ENCODE measurements at regions not wholly inside any gene's neighbourhood (a gene's known extent, or its start where the extent isn't known, plus 50 kb on each side); places are given as distances from the start of the nearest gene placed in this dataset.

DNA sequence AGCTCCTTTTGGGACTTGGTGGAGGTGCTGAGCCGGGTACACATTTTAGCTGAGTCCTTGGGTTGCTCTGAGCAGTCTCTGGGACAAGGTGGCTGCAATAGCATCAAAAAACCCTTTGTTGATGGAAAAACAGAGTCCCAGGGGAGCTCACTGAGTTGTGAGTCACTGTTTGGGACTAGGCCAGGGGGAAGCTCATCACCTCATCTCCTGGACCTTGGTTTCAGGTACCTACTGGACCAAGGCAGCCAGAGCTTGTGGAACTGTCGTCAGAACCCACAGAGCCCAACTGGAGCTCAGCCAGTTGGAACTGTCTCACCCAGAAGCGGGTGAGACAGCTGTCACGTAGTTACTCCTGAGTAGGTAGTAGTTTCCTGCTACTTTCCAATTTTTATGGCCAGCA lies 146.7 kb downstream of the HLX start:
- Histone ChIP-seq H3K4me1 (ENCODE audit: control insufficient read depth in 2 of 3, insufficient read depth in 2 of 3, low read depth in 1 of 3, low read length in 3 of 3) (no peaks in the 10 kb centered on the region), H3K36me3 (ENCODE audit: control insufficient read depth in 2 of 3, insufficient read depth in 3 of 3, low read length in 3 of 3) (no peaks in the 10 kb centered on the region), H3K27ac (ENCODE audit: low read depth in 2 of 2, low read length in 2 of 2) (no peak overlapping the region), H3K9me3 (ENCODE audit: control insufficient read depth in 2 of 3, insufficient read depth in 1 of 3, low read length in 3 of 3) (no peaks in the 10 kb centered on the region), H3K9ac (ENCODE audit: low read length in 3 of 3) (no peak overlapping the region), H3K4me3 (ENCODE audit: low read length in 3 of 3) (no peak overlapping the region), H3K27me3 (ENCODE audit: control insufficient read depth, insufficient read depth, low read length) (no peaks in the 10 kb centered on the region)
- TF ChIP-seq, protein P1, sequence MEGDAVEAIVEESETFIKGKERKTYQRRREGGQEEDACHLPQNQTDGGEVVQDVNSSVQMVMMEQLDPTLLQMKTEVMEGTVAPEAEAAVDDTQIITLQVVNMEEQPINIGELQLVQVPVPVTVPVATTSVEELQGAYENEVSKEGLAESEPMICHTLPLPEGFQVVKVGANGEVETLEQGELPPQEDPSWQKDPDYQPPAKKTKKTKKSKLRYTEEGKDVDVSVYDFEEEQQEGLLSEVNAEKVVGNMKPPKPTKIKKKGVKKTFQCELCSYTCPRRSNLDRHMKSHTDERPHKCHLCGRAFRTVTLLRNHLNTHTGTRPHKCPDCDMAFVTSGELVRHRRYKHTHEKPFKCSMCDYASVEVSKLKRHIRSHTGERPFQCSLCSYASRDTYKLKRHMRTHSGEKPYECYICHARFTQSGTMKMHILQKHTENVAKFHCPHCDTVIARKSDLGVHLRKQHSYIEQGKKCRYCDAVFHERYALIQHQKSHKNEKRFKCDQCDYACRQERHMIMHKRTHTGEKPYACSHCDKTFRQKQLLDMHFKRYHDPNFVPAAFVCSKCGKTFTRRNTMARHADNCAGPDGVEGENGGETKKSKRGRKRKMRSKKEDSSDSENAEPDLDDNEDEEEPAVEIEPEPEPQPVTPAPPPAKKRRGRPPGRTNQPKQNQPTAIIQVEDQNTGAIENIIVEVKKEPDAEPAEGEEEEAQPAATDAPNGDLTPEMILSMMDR (IDR thresholded peaks at IDR 0.05; ENCODE audit: borderline replicate concordance, extremely low read depth, insufficient read depth) = no peak
- DNase-seq (no peak), FAIRE-seq (no peak)
- intact Hi-C loops (cut with DNase I) = no loop called here

DNA sequence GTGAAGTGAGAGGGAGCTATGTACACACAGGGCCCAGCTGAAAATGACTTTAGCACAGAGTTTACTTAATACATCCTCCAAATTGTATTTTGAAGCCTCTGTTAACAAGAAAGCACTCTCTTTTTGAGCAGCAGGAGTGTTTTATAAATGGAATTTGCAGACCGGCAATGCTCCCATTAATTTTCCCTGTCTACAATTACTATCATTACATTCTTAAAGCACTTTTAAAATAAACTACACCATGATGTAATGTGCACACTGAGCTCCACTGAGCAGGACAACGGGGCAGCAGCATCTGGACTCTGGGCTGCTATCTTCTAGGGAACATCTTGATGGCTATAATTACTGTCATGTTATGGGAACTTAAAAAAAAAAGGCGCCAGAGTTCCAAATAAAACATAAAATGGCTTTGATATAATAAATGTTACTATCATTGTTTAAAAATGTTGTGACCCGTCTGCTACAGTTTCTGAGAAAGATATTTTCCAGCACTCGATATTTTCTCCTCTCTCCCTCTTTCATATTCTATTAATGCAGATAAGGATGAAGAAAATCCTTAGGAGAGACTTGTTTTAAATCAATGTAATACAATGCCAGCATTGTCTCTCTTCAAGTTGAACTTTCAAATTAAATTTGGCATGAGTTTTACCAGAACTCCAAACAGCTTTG lies 150.9 kb downstream of the HLX start:
- H3K27ac ChIP-seq (ENCODE audit: low read depth in 2 of 2, low read length in 2 of 2) = no peak overlapping the region
- no peaks in the 10 kb centered on the region for H3K36me3 ChIP-seq (ENCODE audit: control insufficient read depth in 2 of 3, insufficient read depth in 3 of 3, low read length in 3 of 3)
- no peaks in the 10 kb centered on the region for H3K27me3 ChIP-seq (ENCODE audit: control insufficient read depth, insufficient read depth, low read length)
- no peaks in the 10 kb centered on the region for H3K9me3 ChIP-seq (ENCODE audit: control insufficient read depth in 2 of 3, insufficient read depth in 1 of 3, low read length in 3 of 3)
- FAIRE-seq (no peak), DNase-seq (peak in 2 of 5 donors; percentile 18 to 64)
- no peak overlapping the region for H3K9ac ChIP-seq (ENCODE audit: low read length in 3 of 3)
- intact Hi-C loops (cut with DNase I) = no loop called here
- TF ChIP-seq, protein P1 (IDR thresholded peaks at IDR 0.05; ENCODE audit: borderline replicate concordance, extremely low read depth, insufficient read depth) = no peak
- no peaks in the 10 kb centered on the region for H3K4me1 ChIP-seq (ENCODE audit: control insufficient read depth in 2 of 3, insufficient read depth in 2 of 3, low read depth in 1 of 3, low read length in 3 of 3)
- no peak overlapping the region for H3K4me3 ChIP-seq (ENCODE audit: low read length in 3 of 3)

DNA sequence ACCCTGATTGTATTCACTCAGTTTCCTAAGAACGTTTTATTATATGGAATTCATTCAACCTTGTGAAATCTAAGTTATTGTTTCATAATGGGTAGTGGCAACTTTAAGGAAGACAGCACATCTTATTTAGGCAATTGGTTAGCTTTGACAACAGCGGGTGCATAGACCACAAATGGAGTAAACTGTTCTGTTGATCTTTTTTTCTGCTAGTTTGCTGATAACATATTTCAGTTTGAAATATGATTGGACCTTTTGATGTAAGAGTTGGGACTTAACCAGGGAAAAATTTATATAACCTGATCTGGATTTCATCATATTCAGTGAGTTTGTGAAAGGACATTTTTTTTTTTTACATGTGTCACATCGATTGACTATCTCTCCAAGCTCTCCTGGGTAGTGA lies 151.7 kb downstream of the HLX start:
- no peaks in the 10 kb centered on the region for H3K9me3 ChIP-seq (ENCODE audit: control insufficient read depth in 2 of 3, insufficient read depth in 1 of 3, low read length in 3 of 3)
- H3K27me3 ChIP-seq (ENCODE audit: control insufficient read depth, insufficient read depth, low read length) = no peaks in the 10 kb centered on the region
- DNase-seq = no peak
- H3K9ac ChIP-seq (ENCODE audit: low read length in 3 of 3) = no peak overlapping the region
- no peaks in the 10 kb centered on the region for H3K36me3 ChIP-seq (ENCODE audit: control insufficient read depth in 2 of 3, insufficient read depth in 3 of 3, low read length in 3 of 3)
- no peaks in the 10 kb centered on the region for H3K4me1 ChIP-seq (ENCODE audit: control insufficient read depth in 2 of 3, insufficient read depth in 2 of 3, low read depth in 1 of 3, low read length in 3 of 3)
- no peak for FAIRE-seq
- intact Hi-C loops (cut with DNase I) = no loop called here
- H3K4me3 ChIP-seq (ENCODE audit: low read length in 3 of 3) = no peak overlapping the region
- TF ChIP-seq, protein P1 (IDR thresholded peaks at IDR 0.05; ENCODE audit: borderline replicate concordance, extremely low read depth, insufficient read depth) = no peak
- no peak overlapping the region for H3K27ac ChIP-seq (ENCODE audit: low read depth in 2 of 2, low read length in 2 of 2)
